H7 (cell line): ENCODE measurements at regions not wholly inside any gene's neighbourhood (a gene's known extent, or its start where the extent isn't known, plus 50 kb on each side); places are given as distances from the start of the nearest gene placed in this dataset.

ENCODE experiments used
- DNase-seq: peaks from one replicate; pipeline ENCODE4 v3.0.0; 2012
- H3K27me3 ChIP-seq: 2 replicates; pipeline ENCODE4 v1.6.0; 2011; ENCODE audit warnings: mild to moderate bottlenecking, low read length; ENCODE audit not compliant: control insufficient read depth, insufficient read depth
- H3K36me3 ChIP-seq: replicated peaks from 2 replicates; pipeline ENCODE4 v1.5.1; 2011; ENCODE audit warnings: low read length; ENCODE audit not compliant: control insufficient read depth, insufficient read depth
- H3K4me3 ChIP-seq: 2 replicates; pipeline ENCODE4 v1.5.1; 2011; ENCODE audit warnings: low read depth, mild to moderate bottlenecking, control low read depth, low read length, moderate library complexity; ENCODE audit not compliant: insufficient read depth

- no peak for DNase-seq
- H3K27me3 ChIP-seq: no peaks in the 10 kb centered on the region
- no peaks in the 10 kb centered on the region for H3K36me3 ChIP-seq
- no peak overlapping the region for H3K4me3 ChIP-seq
Measured at GRCh38 chr1:81617308-81617967, 183.3 kb upstream of the ADGRL2 start.

GRCh38 chr1:81613803-81614202 is 186.9 kb upstream of the ADGRL2 start:
- no peak for DNase-seq
- Histone ChIP-seq H3K27me3 (no peaks in the 10 kb centered on the region; the same call in 1 of the 2 replicates), H3K36me3 (no peaks in the 10 kb centered on the region), H3K4me3 (no peak overlapping the region)

GRCh38 chr1:81607924-81608323 is 192.8 kb upstream of the ADGRL2 start:
- Histone ChIP-seq H3K27me3 (peaks cover 2% of the 10 kb centered on the region; the same call in 1 of the 2 replicates), H3K36me3 (no peaks in the 10 kb centered on the region), H3K4me3 (no peak overlapping the region)
- DNase-seq: no peak

GRCh38 chr1:81607086-81607485 is 193.6 kb upstream of the ADGRL2 start:
- no peak for DNase-seq
- H3K4me3 ChIP-seq: no peak overlapping the region
- no peaks in the 10 kb centered on the region for H3K36me3 ChIP-seq
- peaks cover 2% of the 10 kb centered on the region; the same call in 1 of the 2 replicates for H3K27me3 ChIP-seq

- no peak for DNase-seq
- H3K4me3 ChIP-seq: no peak overlapping the region
- peaks cover 2% of the 10 kb centered on the region; the same call in 1 of the 2 replicates for H3K27me3 ChIP-seq
Measured at GRCh38 chr1:81606656-81607055, 194.1 kb upstream of the ADGRL2 start.

GRCh38 chr1:81605023-81605422 is 195.7 kb upstream of the ADGRL2 start:
- no peaks in the 10 kb centered on the region for H3K36me3 ChIP-seq
- peaks cover 2% of the 10 kb centered on the region; the same call in 1 of the 2 replicates for H3K27me3 ChIP-seq
- H3K4me3 ChIP-seq: no peak overlapping the region
- no peak for DNase-seq

More at GRCh38 chr1:81606656-81607055, 194.1 kb upstream of the ADGRL2 start:
- H3K36me3 ChIP-seq: no peaks in the 10 kb centered on the region

GRCh38 chr1:81600878-81601622 is 199.7 kb upstream of the ADGRL2 start:
- no peaks in the 10 kb centered on the region for H3K36me3 ChIP-seq
- no peak for DNase-seq
- H3K4me3 ChIP-seq: no peak overlapping the region
- no peaks in the 10 kb centered on the region for H3K27me3 ChIP-seq

GRCh38 chr1:81600363-81600762 is 200.4 kb upstream of the ADGRL2 start:
- H3K27me3 ChIP-seq: no peaks in the 10 kb centered on the region
- DNase-seq: no peak
- no peak overlapping the region for H3K4me3 ChIP-seq
- H3K36me3 ChIP-seq: no peaks in the 10 kb centered on the region

- no peak for DNase-seq
- Histone ChIP-seq H3K36me3 (no peaks in the 10 kb centered on the region), H3K4me3 (no peak overlapping the region), H3K27me3 (no peaks in the 10 kb centered on the region)
Measured at GRCh38 chr1:81598623-81599022, 202.1 kb upstream of the ADGRL2 start.

GRCh38 chr1:81597720-81598426 is 202.9 kb upstream of the ADGRL2 start:
- no peak for DNase-seq
- Histone ChIP-seq H3K36me3 (no peaks in the 10 kb centered on the region), H3K4me3 (no peak overlapping the region), H3K27me3 (no peaks in the 10 kb centered on the region)

- no peak overlapping the region for H3K4me3 ChIP-seq
- H3K27me3 ChIP-seq: no peaks in the 10 kb centered on the region
- no peak for DNase-seq
- no peaks in the 10 kb centered on the region for H3K36me3 ChIP-seq
Measured at GRCh38 chr1:81596341-81596740, 204.4 kb upstream of the ADGRL2 start.

GRCh38 chr1:81594206-81594605 is 206.5 kb upstream of the ADGRL2 start:
- Histone ChIP-seq H3K36me3 (no peaks in the 10 kb centered on the region), H3K4me3 (no peak overlapping the region), H3K27me3 (no peaks in the 10 kb centered on the region)
- no peak for DNase-seq

- no peaks in the 10 kb centered on the region for H3K36me3 ChIP-seq
- H3K4me3 ChIP-seq: no peak overlapping the region
- no peaks in the 10 kb centered on the region; the same call in 1 of the 2 replicates for H3K27me3 ChIP-seq
- no peak for DNase-seq
Measured at GRCh38 chr1:81592233-81592632, 208.5 kb upstream of the ADGRL2 start.

GRCh38 chr1:81590171-81590570 is 210.6 kb upstream of the ADGRL2 start:
- H3K4me3 ChIP-seq: no peak overlapping the region
- no peak for DNase-seq

GRCh38 chr1:81588149-81588548 is 212.6 kb upstream of the ADGRL2 start:
- DNase-seq: no peak
- no peak overlapping the region for H3K4me3 ChIP-seq
- H3K27me3 ChIP-seq: no peaks in the 10 kb centered on the region; the same call in 1 of the 2 replicates
- no peaks in the 10 kb centered on the region for H3K36me3 ChIP-seq

More at GRCh38 chr1:81590171-81590570, 210.6 kb upstream of the ADGRL2 start:
- Histone ChIP-seq H3K36me3 (no peaks in the 10 kb centered on the region), H3K27me3 (no peaks in the 10 kb centered on the region; the same call in 1 of the 2 replicates)
